ENCODE measurements at regions not wholly inside any gene's neighbourhood (a gene's known extent, or its start where the extent isn't known, plus 50 kb on each side); places are given as distances from the start of the nearest gene placed in this dataset.

DNA sequence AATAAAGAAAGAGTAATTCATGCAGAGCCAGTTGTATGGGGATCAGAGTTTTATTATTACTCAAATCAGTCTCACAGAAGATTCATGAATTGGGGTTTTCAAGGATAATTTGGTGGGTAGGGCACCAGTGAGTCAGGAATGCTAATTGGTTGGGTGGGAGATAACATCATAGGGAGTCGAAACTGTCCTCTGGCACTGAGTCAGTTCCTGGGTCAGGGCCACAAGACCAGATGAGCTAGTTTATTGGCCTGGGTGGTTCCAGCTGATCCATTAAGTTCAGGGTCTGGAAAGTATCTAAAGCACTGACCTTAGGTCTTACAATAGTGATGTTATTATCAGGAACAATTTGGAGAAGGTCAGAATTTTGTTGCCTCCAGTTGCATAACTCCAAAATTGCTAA, 998.6 kb upstream of the EPHA6 start:
- TF ChIP-seq POLR2A (IDR thresholded peaks at IDR 0.05; ENCODE audit: borderline replicate concordance, extremely low read depth, insufficient read depth, insufficient read length) (no peak), CEBPB (IDR thresholded peaks at IDR 0.05; ENCODE audit: low read depth) (no peak), EZH2phosphoT487 (IDR thresholded peaks at IDR 0.05; ENCODE audit: borderline replicate concordance) (no peak), POLR2AphosphoS5 (IDR thresholded peaks at IDR 0.05; ENCODE audit: low read depth, low read length) (no peak), SP1 (IDR thresholded peaks at IDR 0.05; ENCODE audit: low read depth) (no peak), RAD21 (IDR thresholded peaks at IDR 0.05; ENCODE audit: low read depth) (no peak), EZH2 (IDR thresholded peaks at IDR 0.05) (no peak)
- TF ChIP-seq, protein P1, sequence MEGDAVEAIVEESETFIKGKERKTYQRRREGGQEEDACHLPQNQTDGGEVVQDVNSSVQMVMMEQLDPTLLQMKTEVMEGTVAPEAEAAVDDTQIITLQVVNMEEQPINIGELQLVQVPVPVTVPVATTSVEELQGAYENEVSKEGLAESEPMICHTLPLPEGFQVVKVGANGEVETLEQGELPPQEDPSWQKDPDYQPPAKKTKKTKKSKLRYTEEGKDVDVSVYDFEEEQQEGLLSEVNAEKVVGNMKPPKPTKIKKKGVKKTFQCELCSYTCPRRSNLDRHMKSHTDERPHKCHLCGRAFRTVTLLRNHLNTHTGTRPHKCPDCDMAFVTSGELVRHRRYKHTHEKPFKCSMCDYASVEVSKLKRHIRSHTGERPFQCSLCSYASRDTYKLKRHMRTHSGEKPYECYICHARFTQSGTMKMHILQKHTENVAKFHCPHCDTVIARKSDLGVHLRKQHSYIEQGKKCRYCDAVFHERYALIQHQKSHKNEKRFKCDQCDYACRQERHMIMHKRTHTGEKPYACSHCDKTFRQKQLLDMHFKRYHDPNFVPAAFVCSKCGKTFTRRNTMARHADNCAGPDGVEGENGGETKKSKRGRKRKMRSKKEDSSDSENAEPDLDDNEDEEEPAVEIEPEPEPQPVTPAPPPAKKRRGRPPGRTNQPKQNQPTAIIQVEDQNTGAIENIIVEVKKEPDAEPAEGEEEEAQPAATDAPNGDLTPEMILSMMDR (IDR thresholded peaks at IDR 0.05 in 2 of 3, conservative IDR thresholded peaks at IDR 0.05 in 1 of 3; ENCODE audit: borderline replicate concordance in 1 of 3, insufficient read depth in 1 of 3, low read depth in 2 of 3, low read length in 2 of 3): no peak
